ENCODE measurements at regions not wholly inside any gene's neighbourhood (a gene's known extent, or its start where the extent isn't known, plus 50 kb on each side); places are given as distances from the start of the nearest gene placed in this dataset.

DNA sequence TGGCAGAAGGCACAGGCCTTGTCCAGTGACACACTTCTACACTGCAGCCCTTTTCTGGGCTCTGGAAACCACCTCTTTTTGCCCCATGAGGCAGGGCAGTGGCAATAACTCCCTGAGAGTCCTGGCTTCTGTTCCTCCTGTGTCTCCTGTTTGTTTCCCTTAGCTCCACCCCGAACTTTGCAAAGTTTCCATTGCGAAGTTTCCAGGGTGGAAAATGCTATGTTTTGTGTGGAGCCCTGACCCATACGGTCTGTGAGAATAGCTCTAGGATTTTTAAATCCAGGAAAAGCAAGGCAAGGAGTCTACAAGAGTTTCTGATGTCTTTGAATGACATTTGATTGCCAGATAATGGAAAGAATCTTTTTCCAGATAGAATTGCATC, 92.2 kb upstream of the AKR1E2 start:
- TF ChIP-seq, protein P1, sequence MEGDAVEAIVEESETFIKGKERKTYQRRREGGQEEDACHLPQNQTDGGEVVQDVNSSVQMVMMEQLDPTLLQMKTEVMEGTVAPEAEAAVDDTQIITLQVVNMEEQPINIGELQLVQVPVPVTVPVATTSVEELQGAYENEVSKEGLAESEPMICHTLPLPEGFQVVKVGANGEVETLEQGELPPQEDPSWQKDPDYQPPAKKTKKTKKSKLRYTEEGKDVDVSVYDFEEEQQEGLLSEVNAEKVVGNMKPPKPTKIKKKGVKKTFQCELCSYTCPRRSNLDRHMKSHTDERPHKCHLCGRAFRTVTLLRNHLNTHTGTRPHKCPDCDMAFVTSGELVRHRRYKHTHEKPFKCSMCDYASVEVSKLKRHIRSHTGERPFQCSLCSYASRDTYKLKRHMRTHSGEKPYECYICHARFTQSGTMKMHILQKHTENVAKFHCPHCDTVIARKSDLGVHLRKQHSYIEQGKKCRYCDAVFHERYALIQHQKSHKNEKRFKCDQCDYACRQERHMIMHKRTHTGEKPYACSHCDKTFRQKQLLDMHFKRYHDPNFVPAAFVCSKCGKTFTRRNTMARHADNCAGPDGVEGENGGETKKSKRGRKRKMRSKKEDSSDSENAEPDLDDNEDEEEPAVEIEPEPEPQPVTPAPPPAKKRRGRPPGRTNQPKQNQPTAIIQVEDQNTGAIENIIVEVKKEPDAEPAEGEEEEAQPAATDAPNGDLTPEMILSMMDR (IDR thresholded peaks at IDR 0.05), result no peak
- TF ChIP-seq EP300 (IDR thresholded peaks at IDR 0.05) (no peak), POLR2A (IDR thresholded peaks at IDR 0.05) (no peak)
